NCI-H460 (cell line): ENCODE measurements at regions not wholly inside any gene's neighbourhood (a gene's known extent, or its start where the extent isn't known, plus 50 kb on each side); places are given as distances from the start of the nearest gene placed in this dataset.
A peak's percentile ranks its signal among the peaks of the same experiment; 100 is the strongest.

Source experiments
- DNase-seq: peaks from one replicate; pipeline ENCODE4 v3.0.0-alpha.2; 2016; ENCODE audit warnings: low read depth; ENCODE audit errors: extremely low read depth

- no peak for DNase-seq
Observed at GRCh38 chr1:177356674-177357435, 186.1 kb downstream of the BRINP2 start.

GRCh38 chr1:177355575-177355974, 184.8 kb downstream of the BRINP2 start:
- peak; percentile 21 for DNase-seq

DNA sequence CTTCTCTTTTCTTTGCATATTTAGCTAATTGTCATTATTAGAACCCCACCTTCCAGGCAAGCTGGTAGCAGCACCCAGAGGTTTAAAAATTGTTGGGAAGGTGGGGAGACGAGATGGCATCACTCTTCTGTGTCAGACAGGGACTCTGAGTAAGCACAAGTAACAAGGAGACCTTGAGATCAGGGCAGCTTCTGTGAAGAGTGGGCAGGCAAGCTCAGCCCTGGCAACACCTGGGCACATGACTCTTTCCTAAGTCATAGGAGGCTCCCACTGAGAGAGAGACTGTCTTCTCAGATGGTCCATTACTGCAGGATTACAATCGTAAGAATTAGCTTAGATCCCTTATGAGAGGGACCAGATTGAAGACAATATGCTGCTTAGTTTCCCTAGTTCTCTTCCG, 183.5 kb downstream of the BRINP2 start:
- no peak for DNase-seq

DNA sequence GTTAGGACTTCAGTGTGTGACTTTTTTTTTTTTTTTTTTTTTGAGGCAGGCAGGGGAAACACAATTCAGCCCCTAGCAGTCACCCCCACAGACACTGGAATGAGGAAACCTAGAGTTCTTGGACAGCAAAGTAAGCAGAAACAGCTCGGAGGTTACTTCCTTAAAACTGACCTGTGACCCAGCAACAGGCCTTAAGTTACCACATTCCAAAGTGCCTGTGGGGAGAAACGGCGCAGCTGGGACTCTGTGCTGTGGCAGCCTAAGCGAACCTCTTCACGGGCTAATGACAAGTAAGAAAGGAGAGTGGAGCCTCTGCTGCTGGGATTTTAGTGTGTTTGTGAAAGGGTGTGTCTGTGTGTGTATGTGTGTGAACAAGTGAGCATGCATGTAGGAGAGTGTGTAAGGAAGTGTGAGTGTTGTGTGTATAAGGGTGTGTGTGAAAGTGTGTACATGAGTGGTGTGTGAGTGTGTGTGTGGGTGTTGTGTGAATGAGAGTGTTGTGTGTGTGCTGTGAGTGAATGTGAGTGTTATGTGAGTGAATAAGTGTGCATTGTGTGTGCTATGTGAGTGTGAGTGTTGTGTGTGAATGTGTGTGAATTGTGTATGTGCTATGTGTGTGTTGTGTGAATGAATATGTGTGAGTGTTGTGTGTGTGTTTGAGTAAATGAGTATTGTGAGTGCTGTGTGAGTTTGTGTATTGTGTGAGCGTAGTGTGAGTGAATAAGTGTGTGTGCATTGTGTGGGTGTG, 180.8 kb downstream of the BRINP2 start:
- no peak for DNase-seq

GRCh38 chr1:177346790-177347359, 176.1 kb downstream of the BRINP2 start:
- DNase-seq = no peak

GRCh38 chr1:177343445-177343844, 172.7 kb downstream of the BRINP2 start:
- DNase-seq = no peak

DNA sequence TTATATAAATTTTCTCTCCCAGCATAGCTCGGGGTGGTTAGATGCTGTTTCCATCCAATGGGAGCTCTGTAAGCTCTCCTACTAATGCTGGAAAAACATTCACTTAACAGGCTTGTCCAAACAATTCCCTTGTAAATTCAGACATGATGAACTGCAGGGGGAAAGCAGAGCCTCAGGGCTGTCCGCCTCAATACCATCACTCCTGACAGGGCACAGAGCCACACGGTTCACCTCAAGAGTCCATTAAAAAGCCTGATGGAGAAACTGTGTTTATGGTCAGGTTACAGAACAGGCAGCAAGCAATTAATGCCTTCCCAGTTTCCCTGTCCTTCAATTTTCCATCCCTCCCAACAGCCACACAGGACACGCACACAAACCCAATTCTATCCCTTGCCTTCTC, 171.0 kb downstream of the BRINP2 start:
- no peak for DNase-seq

- DNase-seq = no peak
Observed at GRCh38 chr1:177340601-177341067, 169.9 kb downstream of the BRINP2 start.

DNA sequence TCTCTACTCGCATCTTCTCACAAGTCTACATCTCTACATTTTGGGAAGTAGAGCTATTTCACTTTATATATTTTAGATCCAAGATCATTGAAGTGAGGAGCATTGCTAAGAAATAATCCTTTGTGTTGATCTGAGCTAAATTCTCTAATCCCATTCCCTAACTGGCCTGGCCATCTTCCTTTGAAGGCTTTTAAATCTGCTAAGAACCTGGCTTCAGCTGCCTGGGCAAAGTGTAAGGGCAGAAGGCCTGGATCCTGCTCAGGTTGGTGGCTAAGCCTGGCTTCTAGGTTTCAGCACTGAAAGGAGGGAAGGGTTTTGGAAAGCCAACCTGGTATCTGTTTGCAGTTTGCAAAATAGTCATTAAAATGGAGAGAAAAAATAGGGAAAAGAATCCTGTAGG, 167.6 kb downstream of the BRINP2 start:
- DNase-seq = no peak

DNA sequence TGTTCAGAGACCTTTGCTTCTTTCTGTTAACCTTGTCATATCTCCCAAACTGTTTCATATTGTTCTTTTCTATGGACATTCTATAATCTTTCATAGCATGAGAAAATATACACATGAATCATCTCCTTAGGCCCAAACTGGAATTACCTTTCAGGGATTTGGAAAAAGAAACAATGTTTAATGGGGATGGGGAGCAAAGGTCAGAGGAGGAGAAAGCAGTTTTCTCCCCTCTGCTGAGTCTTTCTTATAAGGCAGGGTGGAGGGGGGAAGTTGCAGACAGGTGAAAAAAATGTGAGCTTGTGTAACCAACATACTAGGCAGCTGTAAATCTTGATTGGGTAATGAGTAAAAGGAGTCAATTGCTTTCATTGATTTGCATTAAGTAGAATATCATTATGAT, 164.1 kb downstream of the BRINP2 start:
- no peak for DNase-seq

GRCh38 chr1:177333936-177334595, 163.3 kb downstream of the BRINP2 start:
- DNase-seq = no peak
